ENCODE measurements at regions not wholly inside any gene's neighbourhood (a gene's known extent, or its start where the extent isn't known, plus 50 kb on each side); places are given as distances from the start of the nearest gene placed in this dataset.

- TF ChIP-seq ARID4B (CRISPR knock-in tag; IDR thresholded peaks at IDR 0.05) (no peak), THRA (IDR thresholded peaks at IDR 0.05) (no peak), ZBTB11 (CRISPR knock-in tag; IDR thresholded peaks at IDR 0.05) (no peak), C11orf30 (IDR thresholded peaks at IDR 0.05; ENCODE audit: low read depth) (peak; percentile 56; the same call in 1 of the 2 replicates), TEAD1 (CRISPR knock-in tag; IDR thresholded peaks at IDR 0.05) (0 out of 4 replicates have a peak, but pooled peaks of 1 of the 2 experiments have one; percentile 23), IRF9 (tag; IDR thresholded peaks at IDR 0.05) (peak; percentile 48; the same call in 1 of the 2 replicates), NEUROD1 (IDR thresholded peaks at IDR 0.05; ENCODE audit: borderline replicate concordance, low read depth, low read length, partially characterized antibody) (no peak), ZNF41 (CRISPR knock-in tag; conservative IDR thresholded peaks at IDR 0.05) (peak; percentile 85), ZNF134 (CRISPR knock-in tag; conservative IDR thresholded peaks at IDR 0.05) (0 out of 2 replicates have a peak, but pooled peaks have one; percentile 21), MAFK (IDR thresholded peaks at IDR 0.05; ENCODE audit: low read length) (peak; percentile 34; the same call in 1 of the 2 replicates), FOXJ2 (tag; IDR thresholded peaks at IDR 0.05) (no peak), MIER1 (IDR thresholded peaks at IDR 0.05; ENCODE audit: low read depth) (no peak), ZNF695 (CRISPR knock-in tag; IDR thresholded peaks at IDR 0.05) (no peak), TAF1 (IDR thresholded peaks at IDR 0.05; ENCODE audit: control insufficient read depth, extremely low read depth, insufficient read depth, low read length, severe bottlenecking) (no peak), SP2 (IDR thresholded peaks at IDR 0.05; ENCODE audit: extremely low read depth, low read depth, low read length, poor library complexity, severe bottlenecking) (no peak), NR0B1 (IDR thresholded peaks at IDR 0.05; ENCODE audit: partially characterized antibody) (no peak), LARP7 (IDR thresholded peaks at IDR 0.05) (no peak)
Measured at GRCh38 chr5:43773478-43773844, 170.5 kb downstream of the NNT start (continued).
